Keratinocyte (primary cell): ENCODE measurements at regions not wholly inside any gene's neighbourhood (a gene's known extent, or its start where the extent isn't known, plus 50 kb on each side); places are given as distances from the start of the nearest gene placed in this dataset.

Source experiments
- DNase-seq: peaks from one replicate; pipeline ENCODE4 v3.0.0-alpha.2; 2011; ENCODE audit warnings: low read depth, missing footprints, low spot score
- FAIRE-seq: peaks from 2 replicates; lab custom pipeline; 2011; peaks lifted over from hg19 to GRCh38; lab: Jason Lieb, UNC
- H2AFZ ChIP-seq: 2 replicates; pipeline ENCODE4 v1.6.0; 2012; ENCODE audit warnings: low read length, control low read depth, inconsistent platforms; ENCODE audit not compliant: control insufficient read depth
- H3K27ac ChIP-seq: 2 replicates; pipeline ENCODE4 v1.5.1; 2011; ENCODE audit warnings: low read length; ENCODE audit not compliant: control insufficient read depth, insufficient read depth
- H3K27me3 ChIP-seq: 3 replicates; pipeline ENCODE4 v1.6.0; 2011; ENCODE audit warnings: low read length; ENCODE audit not compliant: control insufficient read depth, insufficient read depth; ENCODE audit errors: extremely low read depth
- H3K36me3 ChIP-seq, 2 experiments: 2 replicates in 1 of 2; 3 replicates in 1 of 2; pipeline ENCODE4 v1.5.1; 2011; ENCODE audit warnings: low read length in 2 of 2, mild to moderate bottlenecking in 1 of 2; ENCODE audit not compliant: control insufficient read depth in 2 of 2, insufficient read depth in 2 of 2; ENCODE audit errors: extremely low read depth in 1 of 2
- H3K4me1 ChIP-seq: 3 replicates; pipeline ENCODE4 v1.5.1; 2011; ENCODE audit warnings: low read length; ENCODE audit not compliant: control insufficient read depth, insufficient read depth; ENCODE audit errors: extremely low read depth
- H3K4me2 ChIP-seq: 3 replicates; pipeline ENCODE4 v1.6.0; 2011; ENCODE audit warnings: low read depth, low read length; ENCODE audit not compliant: control insufficient read depth, insufficient read depth; ENCODE audit errors: extremely low read depth
- H3K4me3 ChIP-seq, 3 experiments: fragments of 200-600 bp in 1 of 3; sonication (generic) in 1 of 3; 2 replicates in 2 of 3; 3 replicates in 1 of 3; pipeline ENCODE4 v1.5.1; 2011 to 2016; ENCODE audit warnings: low read length in 3 of 3, mild to moderate bottlenecking in 3 of 3, control low read depth in 2 of 3, inconsistent platforms in 1 of 3, low read depth in 1 of 3, mixed read lengths in 1 of 3, mixed run types in 1 of 3, moderate library complexity in 1 of 3; ENCODE audit not compliant: control insufficient read depth in 2 of 3, insufficient read depth in 2 of 3; ENCODE audit errors: extremely low read depth in 1 of 3
- H3K79me2 ChIP-seq: 2 replicates; pipeline ENCODE4 v1.6.0; 2012; ENCODE audit warnings: low read length; ENCODE audit not compliant: control insufficient read depth, insufficient read depth
- H3K9ac ChIP-seq: 3 replicates; pipeline ENCODE4 v1.6.0; 2011; ENCODE audit warnings: low read length; ENCODE audit not compliant: control insufficient read depth, insufficient read depth; ENCODE audit errors: extremely low read depth
- H3K9me1 ChIP-seq: 3 replicates; pipeline ENCODE4 v1.6.0; 2011; ENCODE audit warnings: low read length; ENCODE audit not compliant: control insufficient read depth, insufficient read depth; ENCODE audit errors: extremely low read depth
- H3K9me3 ChIP-seq: 2 replicates; pipeline ENCODE4 v1.5.1; 2012; ENCODE audit warnings: low read depth, low read length; ENCODE audit not compliant: control insufficient read depth
- H4K20me1 ChIP-seq: 3 replicates; pipeline ENCODE4 v1.6.0; 2011; ENCODE audit warnings: low read length; ENCODE audit not compliant: control insufficient read depth, insufficient read depth; ENCODE audit errors: extremely low read depth
- EZH2 ChIP-seq: IDR thresholded peaks from one replicate; pipeline ENCODE4 v1.6.1; 2012; ENCODE audit warnings: inconsistent platforms, mild to moderate bottlenecking, low read length, moderate library complexity
- dilution Hi-C: fragments of 300-500 bp; cut with MboI; formaldehyde crosslinking; loops from one replicate; pipeline ENCODE4 v1.7.0; 2020; ENCODE audit warnings: low sequenced_read_pairs; ENCODE audit not compliant: extremely low pct_ligation_motif_present
- TF ChIP-seq, protein P1 (sequence below), 3 experiments: IDR thresholded peaks in 1 of 3; conservative IDR thresholded peaks in 1 of 3; optimal IDR thresholded peaks in 1 of 3; 2 replicates in 2 of 3; 3 replicates in 1 of 3; pipeline versions ENCODE3 to v1.5.1; 2011; ENCODE audit warnings: low read length in 3 of 3, mild to moderate bottlenecking in 3 of 3, moderate library complexity in 2 of 3, control low read depth in 1 of 3, inconsistent platforms in 1 of 3; ENCODE audit not compliant: insufficient read depth in 2 of 3; ENCODE audit errors: extremely low read depth in 1 of 3

DNA sequence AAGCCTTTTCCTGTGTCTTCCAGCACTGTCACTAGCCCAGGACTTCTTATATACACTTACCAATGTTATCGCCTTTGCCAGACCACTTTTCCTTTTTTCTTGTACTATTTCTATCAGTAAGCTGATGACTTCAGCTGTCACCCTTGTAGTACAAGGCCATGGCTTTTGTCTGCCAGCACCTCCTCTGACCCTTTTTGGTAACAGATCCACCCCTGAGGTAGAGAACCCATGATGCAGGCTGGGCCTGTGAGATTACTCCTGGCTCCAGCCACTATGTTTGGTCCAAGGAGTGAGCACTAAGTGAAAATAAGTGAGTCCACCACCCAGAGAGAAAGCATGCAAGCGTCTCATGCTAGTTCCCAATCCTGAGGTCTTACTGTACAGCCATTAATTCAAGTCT lies 406.7 kb downstream of the MLLT3 start:
- H3K4me3 ChIP-seq, result no peak overlapping the region
- H3K9me1 ChIP-seq, result no peaks in the 10 kb centered on the region
- FAIRE-seq, result no peak
- H3K9ac ChIP-seq, result no peak overlapping the region
- H3K36me3 ChIP-seq, result no peaks in the 10 kb centered on the region
- dilution Hi-C loops, result loop anchor here (25.0 kb wide), 1 partner anchor 103 kb away; no protein-coding TSS in a partner anchor
- H3K27me3 ChIP-seq, result no peaks in the 10 kb centered on the region
- no peaks in the 10 kb centered on the region for H3K9me3 ChIP-seq
- no peak overlapping the region for H3K27ac ChIP-seq
- no peak for DNase-seq
- no peak for TF ChIP-seq EZH2
- TF ChIP-seq, protein P1, sequence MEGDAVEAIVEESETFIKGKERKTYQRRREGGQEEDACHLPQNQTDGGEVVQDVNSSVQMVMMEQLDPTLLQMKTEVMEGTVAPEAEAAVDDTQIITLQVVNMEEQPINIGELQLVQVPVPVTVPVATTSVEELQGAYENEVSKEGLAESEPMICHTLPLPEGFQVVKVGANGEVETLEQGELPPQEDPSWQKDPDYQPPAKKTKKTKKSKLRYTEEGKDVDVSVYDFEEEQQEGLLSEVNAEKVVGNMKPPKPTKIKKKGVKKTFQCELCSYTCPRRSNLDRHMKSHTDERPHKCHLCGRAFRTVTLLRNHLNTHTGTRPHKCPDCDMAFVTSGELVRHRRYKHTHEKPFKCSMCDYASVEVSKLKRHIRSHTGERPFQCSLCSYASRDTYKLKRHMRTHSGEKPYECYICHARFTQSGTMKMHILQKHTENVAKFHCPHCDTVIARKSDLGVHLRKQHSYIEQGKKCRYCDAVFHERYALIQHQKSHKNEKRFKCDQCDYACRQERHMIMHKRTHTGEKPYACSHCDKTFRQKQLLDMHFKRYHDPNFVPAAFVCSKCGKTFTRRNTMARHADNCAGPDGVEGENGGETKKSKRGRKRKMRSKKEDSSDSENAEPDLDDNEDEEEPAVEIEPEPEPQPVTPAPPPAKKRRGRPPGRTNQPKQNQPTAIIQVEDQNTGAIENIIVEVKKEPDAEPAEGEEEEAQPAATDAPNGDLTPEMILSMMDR (optimal IDR thresholded peaks at IDR 0.05 in 1 of 3, IDR thresholded peaks at IDR 0.05 in 1 of 3, conservative IDR thresholded peaks at IDR 0.05 in 1 of 3; ENCODE audit: extremely low read depth in 1 of 3, insufficient read depth in 2 of 3, low read length in 3 of 3), result no peak
- H4K20me1 ChIP-seq, result no peaks in the 10 kb centered on the region
- peaks cover 6% of the 10 kb centered on the region for H3K4me1 ChIP-seq
- no peak overlapping the region for H3K4me2 ChIP-seq
- H3K79me2 ChIP-seq, result no peaks in the 10 kb centered on the region
- no peak overlapping the region for H2AFZ ChIP-seq

DNA sequence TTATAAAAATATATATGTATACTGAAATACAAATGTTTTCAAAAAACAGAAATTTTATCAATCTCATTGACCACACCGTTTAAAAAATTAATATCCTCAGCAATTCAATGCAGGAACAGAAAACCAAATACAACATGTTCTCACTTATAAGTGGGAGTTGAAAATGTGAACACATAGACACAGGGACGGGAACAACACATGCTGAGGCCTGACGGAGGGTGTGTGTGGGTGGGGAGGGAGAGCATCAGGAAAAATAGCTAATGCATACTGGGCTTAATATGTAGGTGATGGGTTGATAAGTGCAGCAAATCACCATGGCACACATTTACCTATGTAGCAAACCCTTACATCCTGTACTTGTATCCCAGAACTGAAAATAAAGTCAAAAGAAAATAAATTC lies 409.5 kb downstream of the MLLT3 start:
- H3K9ac ChIP-seq, result no peak overlapping the region
- no peaks in the 10 kb centered on the region for H4K20me1 ChIP-seq
- no peaks in the 10 kb centered on the region for H3K27me3 ChIP-seq
- no peaks in the 10 kb centered on the region for H3K36me3 ChIP-seq
- H2AFZ ChIP-seq, result no peak overlapping the region
- H3K4me2 ChIP-seq, result no peak overlapping the region
- no peaks in the 10 kb centered on the region for H3K4me1 ChIP-seq
- TF ChIP-seq EZH2, result no peak
- TF ChIP-seq, protein P1 (optimal IDR thresholded peaks at IDR 0.05 in 1 of 3, IDR thresholded peaks at IDR 0.05 in 1 of 3, conservative IDR thresholded peaks at IDR 0.05 in 1 of 3; ENCODE audit: extremely low read depth in 1 of 3, insufficient read depth in 2 of 3, low read length in 3 of 3), result no peak
- H3K9me3 ChIP-seq, result no peaks in the 10 kb centered on the region
- H3K79me2 ChIP-seq, result no peaks in the 10 kb centered on the region
- FAIRE-seq (no peak), DNase-seq (no peak)
- dilution Hi-C loops, result loop anchor here (25.0 kb wide), 1 partner anchor 101 kb away; no protein-coding TSS in a partner anchor
- no peak overlapping the region for H3K4me3 ChIP-seq
- H3K27ac ChIP-seq, result no peak overlapping the region
- no peaks in the 10 kb centered on the region for H3K9me1 ChIP-seq
